GM03348 (cell line): ENCODE measurements at regions not wholly inside any gene's neighbourhood (a gene's known extent, or its start where the extent isn't known, plus 50 kb on each side); places are given as distances from the start of the nearest gene placed in this dataset.
"Not testable (repeated sequence)": the region's sequence is repeated elsewhere in the genome, so short reads cannot be mapped to it uniquely, and the experiment has no call there.

Experiments used
- DNase-seq: peaks from one replicate; pipeline ENCODE4 v3.0.0; 2012; ENCODE audit warnings: low spot score

- DNase-seq, result peak; percentile 37
These were observed 185.7 kb downstream of the CGGBP1 start for GRCh38 chr3:87873136-87873535.

DNA sequence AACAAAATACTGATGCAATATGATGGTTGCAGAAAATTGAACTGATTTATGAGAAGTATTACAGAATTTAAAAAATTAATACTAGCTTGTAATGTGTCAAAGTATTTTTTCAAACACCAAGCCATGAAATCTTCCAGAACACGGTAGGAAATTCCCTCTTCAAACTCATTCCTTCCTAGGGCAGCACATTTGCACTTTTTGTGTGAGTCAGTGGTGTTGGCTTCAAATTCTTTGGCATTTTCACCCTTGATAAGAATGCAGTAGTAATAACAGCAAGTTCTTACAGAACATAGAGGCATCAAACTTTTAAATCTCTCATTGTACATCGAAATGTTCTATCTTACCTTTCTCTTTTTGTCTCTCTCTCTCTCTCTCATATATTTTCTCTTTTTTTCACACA, 191.8 kb downstream of the CGGBP1 start:
- DNase-seq, result peak; percentile 27

GRCh38 chr3:87856126-87856525, 202.7 kb downstream of the CGGBP1 start:
- DNase-seq, result peak; percentile 45

- DNase-seq, result peak; percentile 56
These were observed 203.2 kb downstream of the CGGBP1 start for GRCh38 chr3:87855616-87856015.

DNA sequence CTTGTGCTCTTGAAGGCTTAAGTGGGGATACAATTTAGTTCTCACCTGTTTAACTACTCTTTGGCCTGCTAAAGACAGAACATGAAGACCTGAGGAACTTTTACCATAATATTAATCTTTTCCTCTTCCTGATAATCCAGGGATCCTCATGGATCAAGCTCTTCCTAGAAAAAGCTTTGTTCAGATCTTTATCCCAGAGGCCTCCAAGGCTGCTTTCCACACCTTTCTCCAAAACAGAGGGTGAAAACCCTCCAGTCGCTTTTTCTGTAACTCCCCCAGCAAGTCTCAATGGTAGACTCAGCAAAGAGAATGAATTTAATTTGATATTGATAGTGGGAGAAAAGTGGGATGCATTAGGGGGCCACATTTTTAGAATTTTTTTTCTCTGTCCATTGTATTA, 203.6 kb downstream of the CGGBP1 start:
- no peak for DNase-seq

DNA sequence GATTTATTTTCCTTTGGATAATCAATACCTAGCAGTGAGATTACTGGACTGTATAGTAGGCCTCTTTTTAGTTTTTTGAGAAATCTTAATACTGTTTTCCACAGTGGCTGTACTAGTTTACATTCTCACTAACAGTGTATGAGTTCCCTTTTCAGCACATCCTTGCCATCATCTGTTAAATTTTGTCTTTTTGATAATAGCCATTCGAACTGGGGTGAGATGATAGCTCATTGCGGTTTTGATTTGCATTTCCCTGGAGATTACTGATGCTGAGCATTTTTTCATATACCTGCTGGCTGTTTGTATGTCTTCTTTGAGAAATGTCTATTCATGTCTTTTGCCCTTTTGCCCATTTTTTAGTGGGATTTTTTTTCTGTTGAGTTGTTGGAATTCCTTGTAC, 210.8 kb downstream of the CGGBP1 start:
- DNase-seq, result no peak

- no peak for DNase-seq
These were observed 221.7 kb downstream of the CGGBP1 start for GRCh38 chr3:87837076-87837475.

GRCh38 chr3:87836026-87836425, 222.8 kb downstream of the CGGBP1 start:
- no peak for DNase-seq

DNA sequence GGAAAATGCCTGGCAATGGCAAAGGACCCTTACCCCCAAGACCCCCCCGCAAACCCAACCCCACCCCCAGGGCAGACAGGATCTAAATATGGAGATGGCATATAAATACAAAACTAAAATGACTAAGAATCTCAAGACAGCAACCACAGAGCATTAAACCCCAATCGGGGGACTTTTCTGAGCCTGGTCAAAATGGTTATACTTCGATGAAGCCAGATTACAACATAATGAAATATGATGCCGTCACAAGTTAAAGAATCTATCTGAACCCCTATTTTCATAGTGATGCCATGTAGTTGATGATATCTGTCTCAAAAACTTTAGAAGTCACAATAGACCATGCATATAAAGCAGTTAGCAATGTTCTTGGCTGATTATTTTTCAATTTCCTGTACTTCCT, 223.6 kb downstream of the CGGBP1 start:
- no peak for DNase-seq

DNA sequence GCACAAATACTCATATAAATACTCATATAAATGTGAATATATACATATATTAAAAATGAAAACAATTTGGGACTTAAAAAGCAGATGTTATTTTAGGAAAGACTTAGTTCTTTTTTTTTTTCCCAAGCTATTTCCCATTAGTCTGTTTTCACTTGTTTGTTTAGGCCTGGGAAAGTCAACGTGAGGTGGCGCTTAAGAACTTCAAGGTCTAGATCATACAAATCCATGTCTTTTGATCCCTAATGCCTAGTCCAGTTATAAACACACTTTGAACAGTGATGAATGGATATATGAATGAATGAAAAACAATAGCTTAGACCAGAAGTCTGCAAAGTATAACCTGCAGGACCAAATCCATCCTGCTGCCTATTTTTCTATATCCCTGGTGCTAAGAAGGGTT, 224.5 kb downstream of the CGGBP1 start:
- no peak for DNase-seq

- no peak for DNase-seq
These were observed 225.8 kb downstream of the CGGBP1 start for GRCh38 chr3:87833039-87833377.

DNA sequence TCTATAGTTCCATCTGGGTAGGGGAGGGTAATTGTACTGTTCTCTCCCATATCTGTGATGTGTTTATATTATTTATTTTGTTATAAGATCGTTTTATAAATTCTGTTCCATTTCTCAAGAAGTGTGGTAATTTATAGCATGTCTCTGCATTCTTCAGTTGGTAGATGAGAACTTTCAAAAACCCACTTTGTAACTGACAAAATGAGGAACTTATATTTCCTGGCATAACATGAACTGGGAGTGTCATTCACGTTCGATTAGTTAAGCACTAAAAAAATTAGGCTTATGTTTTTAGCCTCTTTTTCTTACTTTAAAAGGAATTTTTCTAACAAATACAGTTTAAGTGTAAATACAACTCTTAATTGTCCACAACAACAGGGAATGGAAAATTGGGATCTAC, 230.8 kb downstream of the CGGBP1 start:
- DNase-seq, result no peak

GRCh38 chr3:87822563-87822962, 236.2 kb downstream of the CGGBP1 start:
- no peak for DNase-seq

DNA sequence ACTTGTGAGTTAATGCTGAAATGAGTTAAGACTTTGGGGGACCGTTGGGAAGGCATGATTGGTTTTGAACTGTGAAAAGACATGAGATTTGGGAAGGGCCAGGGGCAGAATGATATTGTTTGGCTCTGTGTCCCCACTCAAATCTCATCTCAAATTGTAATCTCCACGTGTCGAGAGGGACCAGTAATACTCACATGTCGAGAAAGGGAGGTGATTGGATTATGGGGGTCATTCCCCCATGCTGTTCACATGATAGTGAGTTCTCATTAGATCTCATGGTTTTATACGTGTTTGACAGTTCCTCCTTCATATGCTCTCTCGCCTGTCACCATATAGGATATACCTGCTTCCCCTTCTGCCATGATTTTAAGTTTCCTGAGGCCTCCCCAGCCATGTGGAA, 245.3 kb downstream of the CGGBP1 start:
- DNase-seq, result not testable (repeated sequence)

GRCh38 chr3:87811953-87812352, 246.9 kb downstream of the CGGBP1 start:
- no peak for DNase-seq

- peak; percentile 17 for DNase-seq
These were observed 248.3 kb downstream of the CGGBP1 start for GRCh38 chr3:87810452-87811016.

GRCh38 chr3:87805670-87806069, 253.1 kb downstream of the CGGBP1 start:
- no peak for DNase-seq

DNA sequence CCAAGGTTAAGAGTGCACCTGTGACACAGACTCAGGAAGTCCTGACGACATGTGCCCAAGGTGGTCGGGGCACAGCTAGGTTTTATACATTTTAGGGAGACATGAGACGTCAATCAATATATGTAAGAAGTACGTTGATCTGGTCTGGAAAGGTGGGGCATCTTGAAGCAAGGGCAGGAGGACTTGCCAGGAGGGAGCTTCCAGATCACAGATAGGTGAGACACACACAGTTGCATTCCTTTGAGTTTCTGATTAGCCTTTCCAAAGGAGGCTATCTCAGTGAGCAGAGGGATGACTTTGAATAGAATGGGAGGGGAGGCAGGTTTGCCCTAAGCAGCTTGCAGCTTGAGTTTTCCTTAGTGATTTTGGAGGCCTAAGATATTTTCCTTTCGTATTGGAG, 257.4 kb downstream of the CGGBP1 start:
- no peak for DNase-seq

- no peak for DNase-seq
These were observed 258.3 kb downstream of the CGGBP1 start for GRCh38 chr3:87800516-87800915.

DNA sequence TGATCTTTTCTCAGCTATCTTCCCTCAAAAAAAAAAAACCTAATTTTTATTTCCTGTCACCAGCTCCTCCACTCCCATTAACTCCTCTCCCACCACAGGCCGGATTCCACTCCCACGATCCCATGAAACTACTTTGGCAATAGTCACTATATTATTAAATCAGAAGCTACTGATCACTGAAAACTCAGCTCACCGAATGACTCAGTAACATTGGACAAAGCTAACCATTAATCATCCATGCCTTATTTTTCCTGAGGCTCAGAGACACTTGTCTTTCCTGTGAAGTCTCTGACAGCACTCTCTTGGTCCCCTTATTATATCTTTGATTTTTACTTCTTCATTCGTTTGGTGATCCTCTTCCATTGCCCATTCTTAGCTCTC, 260.2 kb downstream of the CGGBP1 start:
- peak; percentile 31 for DNase-seq

GRCh38 chr3:87797872-87798566, 260.8 kb downstream of the CGGBP1 start:
- no peak for DNase-seq

GRCh38 chr3:87796843-87797185, 262.0 kb downstream of the CGGBP1 start:
- no peak for DNase-seq

DNA sequence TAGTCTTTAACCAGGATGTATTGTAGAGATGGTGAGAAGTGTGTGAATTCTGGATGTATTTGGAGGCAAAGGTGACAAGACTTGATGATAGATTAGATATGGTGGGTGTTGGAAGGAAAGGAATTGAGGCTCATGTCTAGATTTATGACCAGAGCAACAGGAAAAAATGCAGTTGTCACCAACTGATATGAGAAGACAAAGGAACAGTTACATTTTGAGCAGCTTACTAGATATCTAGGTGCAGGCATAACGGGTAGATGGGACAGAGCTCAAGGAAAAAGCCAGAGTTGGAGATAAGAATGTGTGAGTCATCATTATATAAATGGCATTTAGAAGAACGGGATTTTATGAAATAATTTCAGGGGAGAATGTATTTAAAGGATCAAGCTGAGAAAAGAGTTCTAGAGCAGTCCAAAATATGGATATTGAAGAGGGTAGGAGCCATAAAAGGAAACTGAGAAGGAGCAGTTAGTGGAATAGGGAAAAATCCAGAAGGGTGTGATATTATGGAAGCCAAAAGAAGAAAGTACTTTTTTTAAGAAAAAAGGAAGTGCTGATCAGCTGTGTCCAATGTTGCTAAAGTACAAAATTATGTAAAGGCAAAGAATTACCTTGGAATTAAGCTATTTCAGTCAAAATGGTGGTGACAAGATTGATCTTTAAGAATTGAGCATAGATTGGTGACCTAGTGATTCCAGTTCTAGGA, 262.5 kb downstream of the CGGBP1 start:
- DNase-seq, result no peak

- no peak for DNase-seq
These were observed 263.1 kb downstream of the CGGBP1 start for GRCh38 chr3:87795701-87796100.
